Heart left ventricle (tissue), 13 donors: ENCODE measurements at regions not wholly inside any gene's neighbourhood (a gene's known extent, or its start where the extent isn't known, plus 50 kb on each side); places are given as distances from the start of the nearest gene placed in this dataset.

Experiments used
- CTCF ChIP-seq, 12 donors: fragments of 200-600 bp; sonication (generic) in 4 of 12; IDR thresholded peaks; one replicate each; pipeline versions ENCODE4 v1.5.0 to v1.8.0; 2018 to 2022; ENCODE audit warnings: antibody characterized with exemption in 12 of 12, mild to moderate bottlenecking in 5 of 12
- POLR2A ChIP-seq, 2 donors: fragments of 450-650 bp; IDR thresholded peaks; one replicate each; pipeline ENCODE4 v1.6.1; 2017; ENCODE audit warnings: antibody characterized with exemption in 2 of 2, mild to moderate bottlenecking in 2 of 2, moderate library complexity in 2 of 2
- donor health status: ischemic (EF 13 %, LVEDD 7.1; RV severe dilation, severe dysfunction).
- donor health status: DM: no; HTN: yes; CAD: no.
- donor health status: DM: no; HTN: no; CAD: no.
- donor health status: ischemic (EF 25% LVEDD 6.9; RV normal size, moderate dysfunction).
- donor health status: ischemic (EF 25% LVEDD 5.7; RV mildly dilated, moderate dysfunction).
- donor health status: ischemic (EF 35%, LVEDD 5.7; RV mildly dilated, moderate dysfunction).
- donor health status: nonischemic (EF 11% LVEDD 7.7; RV severe dilation, severe dysfunction).
- donor health status: DM: yes; HTN: yes; CAD: no.
- donor health status: PGD.
- donor health status: ischemic (EF 29% LVEDD 5.4; RV normal size, mild dysfunction).
- donor health status: nonischemic (EF 23%, LVEDD 6.1; RV moderate dilation, normal function).

- TF ChIP-seq CTCF (IDR thresholded peaks at IDR 0.05) (no peak), POLR2A (IDR thresholded peaks at IDR 0.05) (no peak)
Measured at GRCh38 chr17:70775679-70776078, 606.3 kb downstream of the KCNJ2 start.
